BJ (cell line): ENCODE measurements at regions not wholly inside any gene's neighbourhood (a gene's known extent, or its start where the extent isn't known, plus 50 kb on each side); places are given as distances from the start of the nearest gene placed in this dataset.

Experiments used
- CTCF ChIA-PET: fragments of 350-600 bp; formaldehyde crosslinking; extraction: SDS; loops from one replicate; lab custom pipeline; 2021; ENCODE audit warnings: antibody characterized with exemption, inconsistent platforms; lab: Yijun Ruan, JAX
- POLR2A ChIA-PET: fragments of 300-600 bp; sonication (Branson Sonifier 250); formaldehyde crosslinking; extraction: SDS; loops from one replicate; lab custom pipeline; 2021; ENCODE audit warnings: antibody characterized with exemption; lab: Charles Lee
- DNase-seq: peaks from one replicate; pipeline ENCODE4 v3.0.0-alpha.2; 2011; ENCODE audit warnings: low read depth
- H3K27me3 ChIP-seq: 2 replicates; pipeline ENCODE4 v1.6.0; 2011; ENCODE audit warnings: low read length; ENCODE audit not compliant: control insufficient read depth, insufficient read depth
- H3K36me3 ChIP-seq: 2 replicates; pipeline ENCODE4 v1.5.1; 2011; ENCODE audit warnings: low read length; ENCODE audit not compliant: control insufficient read depth, insufficient read depth
- H3K4me3 ChIP-seq: 2 replicates; pipeline ENCODE4 v1.5.1; 2011; ENCODE audit warnings: low read depth, mild to moderate bottlenecking, control low read depth, low read length
- TF ChIP-seq, protein P1 (sequence below): IDR thresholded peaks from 2 replicates; pipeline ENCODE4 v1.5.1; 2011; ENCODE audit warnings: low read depth, mild to moderate bottlenecking, control low read depth, inconsistent platforms, low read length, moderate library complexity; ENCODE audit not compliant: insufficient read depth

DNA sequence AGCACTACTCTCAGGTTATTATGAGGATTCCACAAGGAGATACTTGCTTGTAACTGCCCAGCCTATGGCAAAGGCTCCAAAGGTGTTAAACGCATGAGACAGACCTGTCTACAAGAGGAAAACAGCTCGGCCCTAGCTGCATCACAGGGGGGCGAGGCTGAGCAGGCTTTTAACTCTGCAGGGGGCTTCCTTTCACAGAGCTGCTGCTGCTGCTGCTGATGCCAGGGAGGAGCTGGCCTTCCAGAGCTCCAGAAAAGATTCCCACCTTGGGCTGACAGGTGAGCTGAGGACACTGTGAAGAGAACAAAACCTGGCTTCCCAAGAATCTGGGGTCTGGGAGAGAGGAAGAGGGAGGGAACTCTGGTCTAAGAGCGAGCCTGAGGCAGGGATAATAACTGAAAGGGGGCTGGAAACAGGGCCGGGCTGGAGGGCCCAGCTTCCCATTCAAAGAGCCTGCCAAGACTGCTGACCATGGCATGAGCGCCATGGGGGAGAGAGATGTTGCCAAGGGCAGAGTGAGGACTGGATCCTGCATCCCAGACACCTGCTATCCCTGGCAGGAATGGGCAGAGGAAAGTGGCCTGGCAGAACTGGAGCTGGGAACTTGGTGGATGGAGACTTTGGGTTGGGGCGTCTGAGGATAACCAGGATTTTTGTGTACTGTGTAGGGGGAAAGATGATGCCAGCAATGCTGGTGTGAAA, 211.1 kb upstream of the LRFN2 start:
- POLR2A ChIA-PET: no interaction called here
- CTCF ChIA-PET: interaction anchor here (1.2 kb wide), 1 partner anchor 11 kb away, joined by 3 read pairs; no protein-coding TSS in a partner anchor
- Histone ChIP-seq H3K36me3 (no peaks in the 10 kb centered on the region), H3K27me3 (no peaks in the 10 kb centered on the region; the same call in none of the 2 replicates), H3K4me3 (no peak overlapping the region)
- no peak for DNase-seq
- TF ChIP-seq, protein P1, sequence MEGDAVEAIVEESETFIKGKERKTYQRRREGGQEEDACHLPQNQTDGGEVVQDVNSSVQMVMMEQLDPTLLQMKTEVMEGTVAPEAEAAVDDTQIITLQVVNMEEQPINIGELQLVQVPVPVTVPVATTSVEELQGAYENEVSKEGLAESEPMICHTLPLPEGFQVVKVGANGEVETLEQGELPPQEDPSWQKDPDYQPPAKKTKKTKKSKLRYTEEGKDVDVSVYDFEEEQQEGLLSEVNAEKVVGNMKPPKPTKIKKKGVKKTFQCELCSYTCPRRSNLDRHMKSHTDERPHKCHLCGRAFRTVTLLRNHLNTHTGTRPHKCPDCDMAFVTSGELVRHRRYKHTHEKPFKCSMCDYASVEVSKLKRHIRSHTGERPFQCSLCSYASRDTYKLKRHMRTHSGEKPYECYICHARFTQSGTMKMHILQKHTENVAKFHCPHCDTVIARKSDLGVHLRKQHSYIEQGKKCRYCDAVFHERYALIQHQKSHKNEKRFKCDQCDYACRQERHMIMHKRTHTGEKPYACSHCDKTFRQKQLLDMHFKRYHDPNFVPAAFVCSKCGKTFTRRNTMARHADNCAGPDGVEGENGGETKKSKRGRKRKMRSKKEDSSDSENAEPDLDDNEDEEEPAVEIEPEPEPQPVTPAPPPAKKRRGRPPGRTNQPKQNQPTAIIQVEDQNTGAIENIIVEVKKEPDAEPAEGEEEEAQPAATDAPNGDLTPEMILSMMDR: no peak

DNA sequence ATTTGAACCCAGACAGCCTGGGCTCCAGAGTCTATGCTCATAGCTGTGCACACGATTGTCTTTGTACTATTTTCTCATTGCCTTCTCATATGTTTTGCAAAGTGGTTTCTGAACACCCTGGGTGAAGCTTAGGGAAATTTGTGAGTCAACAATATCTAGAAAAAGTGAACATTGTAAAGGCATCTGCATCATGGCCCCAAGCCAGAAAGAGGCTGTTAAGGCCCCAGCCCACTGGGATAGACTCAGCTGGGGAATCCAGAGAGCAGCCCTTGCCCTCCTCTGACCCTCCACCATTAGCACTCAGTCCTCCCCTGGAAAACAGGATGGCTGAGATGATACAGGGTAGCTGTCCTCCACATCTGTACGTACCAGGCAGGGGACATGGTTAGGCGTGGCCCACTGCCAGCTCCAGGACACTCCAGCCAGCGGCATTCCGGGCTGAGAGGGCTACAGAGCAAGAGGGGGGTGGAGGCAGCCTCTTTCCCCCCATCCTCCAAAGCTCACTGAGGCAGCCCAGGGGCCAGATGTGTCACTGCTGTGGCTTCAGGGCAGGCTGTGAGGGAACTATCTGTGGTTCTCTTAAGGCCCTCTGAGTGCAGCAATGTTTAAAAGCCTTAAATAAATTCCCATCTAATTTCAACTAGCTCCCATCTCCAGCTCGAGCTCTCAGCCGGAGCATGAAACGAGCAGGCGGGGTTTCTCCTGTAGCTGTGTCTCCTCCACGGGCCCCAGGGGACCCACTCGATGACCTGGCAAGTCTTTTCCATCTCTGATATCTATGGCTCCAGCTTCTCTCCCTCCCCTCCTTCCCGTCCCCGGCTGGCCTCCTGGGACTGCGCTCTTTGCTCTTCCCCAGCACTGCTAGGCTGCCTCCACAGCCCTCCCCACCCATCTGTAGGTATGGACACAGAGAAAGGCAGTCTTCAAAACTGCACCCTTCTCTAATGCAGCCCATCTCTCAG, 209.4 kb upstream of the LRFN2 start:
- no peaks in the 10 kb centered on the region for H3K36me3 ChIP-seq
- no peak for DNase-seq
- no peak overlapping the region for H3K4me3 ChIP-seq
- no peaks in the 10 kb centered on the region; the same call in none of the 2 replicates for H3K27me3 ChIP-seq
- ChIA-PET POLR2A (no interaction called here), CTCF (interaction anchor here (0.8 to 0.9 kb wide), 2 partner anchors 25 to 49 kb away, joined by 3 read pairs; no protein-coding TSS in a partner anchor)
- TF ChIP-seq, protein P1: no peak

DNA sequence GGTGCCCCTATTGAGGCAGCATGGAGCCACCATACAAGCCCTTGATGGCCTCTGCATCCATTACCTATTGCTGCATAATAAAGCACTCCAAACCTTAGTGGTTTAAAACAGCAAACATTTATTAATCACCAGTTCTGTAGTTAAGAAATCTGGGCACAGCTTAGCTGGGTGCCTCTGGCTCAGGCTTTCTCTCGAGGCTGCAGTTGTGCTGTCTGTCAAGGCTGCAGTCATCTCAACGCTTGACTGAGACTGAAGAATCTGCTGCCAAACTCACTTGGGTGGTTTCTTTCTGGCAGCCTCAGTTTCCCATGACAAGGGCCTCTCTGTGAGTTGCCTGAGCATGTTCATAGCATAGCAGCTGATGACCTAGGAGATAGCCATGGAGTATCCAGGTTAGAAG, 207.4 kb upstream of the LRFN2 start:
- H3K36me3 ChIP-seq: no peaks in the 10 kb centered on the region
- ChIA-PET CTCF (no interaction called here), POLR2A (no interaction called here)
- no peak for DNase-seq
- TF ChIP-seq, protein P1: no peak
- no peaks in the 10 kb centered on the region; the same call in none of the 2 replicates for H3K27me3 ChIP-seq
- no peak overlapping the region for H3K4me3 ChIP-seq

DNA sequence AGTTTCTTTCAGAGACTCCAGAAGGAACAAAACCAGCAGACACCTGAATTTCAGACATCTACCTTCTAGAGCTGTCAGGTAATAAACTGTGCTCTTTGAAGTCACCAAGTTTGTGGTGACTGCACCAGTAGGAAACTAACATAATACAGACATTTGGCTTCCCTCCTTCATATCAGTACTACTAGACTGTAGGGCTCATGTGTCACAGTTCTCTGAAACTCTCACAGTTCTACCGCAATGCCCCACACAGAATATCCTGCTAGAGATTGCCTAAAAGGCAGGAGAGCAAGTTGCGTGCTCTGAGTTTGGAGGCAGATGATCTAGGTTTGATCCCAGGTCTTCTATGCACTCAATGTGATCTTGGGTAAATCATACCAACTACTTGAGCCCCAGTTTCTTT, 205.0 kb upstream of the LRFN2 start:
- H3K27me3 ChIP-seq: no peaks in the 10 kb centered on the region; the same call in none of the 2 replicates
- ChIA-PET CTCF (no interaction called here), POLR2A (no interaction called here)
- H3K4me3 ChIP-seq: no peak overlapping the region
- TF ChIP-seq, protein P1: no peak
- no peak for DNase-seq
- no peaks in the 10 kb centered on the region for H3K36me3 ChIP-seq

DNA sequence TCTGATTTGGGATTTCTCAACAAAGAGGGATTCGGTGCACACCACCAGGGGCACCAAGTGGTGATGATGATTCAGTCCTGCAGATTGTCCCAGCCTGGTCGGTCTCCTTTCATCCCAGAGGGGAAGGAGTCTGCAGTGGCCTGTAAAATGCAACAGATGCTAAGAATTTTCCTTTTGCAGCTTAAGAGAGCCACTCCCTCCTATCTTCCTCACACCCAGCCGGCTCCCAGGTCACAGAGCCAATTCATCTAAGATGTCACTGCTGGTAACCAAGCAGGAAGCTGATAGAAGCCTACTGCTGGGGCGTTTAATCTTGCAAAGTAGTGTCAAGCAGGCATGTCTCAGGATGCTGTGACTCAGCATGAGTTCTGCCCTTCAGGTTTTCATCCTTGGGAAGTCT, 203.8 kb upstream of the LRFN2 start:
- POLR2A ChIA-PET: no interaction called here
- Histone ChIP-seq H3K36me3 (no peaks in the 10 kb centered on the region), H3K27me3 (no peaks in the 10 kb centered on the region; the same call in none of the 2 replicates), H3K4me3 (no peak overlapping the region)
- TF ChIP-seq, protein P1: no peak
- no peak for DNase-seq
- CTCF ChIA-PET: no interaction called here
